SIG-M5 (cell line): ENCODE measurements at regions not wholly inside any gene's neighbourhood (a gene's known extent, or its start where the extent isn't known, plus 50 kb on each side); places are given as distances from the start of the nearest gene placed in this dataset.

Experiments
- DNase-seq: peaks from one replicate; lab custom pipeline; 2025; lab: John Stamatoyannopoulos, UW

- DNase-seq, result no peak
Observed at GRCh38 chr13:80452279-80452678, 111.4 kb upstream of the SPRY2 start.

- DNase-seq, result no peak
Observed at GRCh38 chr13:80451641-80452040, 110.7 kb upstream of the SPRY2 start.

GRCh38 chr13:80450386-80450785, 109.5 kb upstream of the SPRY2 start:
- no peak for DNase-seq

- no peak for DNase-seq
Observed at GRCh38 chr13:80448725-80449124, 107.8 kb upstream of the SPRY2 start.

GRCh38 chr13:80447747-80448146, 106.8 kb upstream of the SPRY2 start:
- DNase-seq, result no peak

GRCh38 chr13:80444240-80445015, 103.5 kb upstream of the SPRY2 start:
- DNase-seq, result peak; percentile 84

- DNase-seq, result no peak
Observed at GRCh38 chr13:80442609-80443008, 101.7 kb upstream of the SPRY2 start.

- DNase-seq, result peak; percentile 33
Observed at GRCh38 chr13:80441968-80442367, 101.0 kb upstream of the SPRY2 start.

GRCh38 chr13:80438521-80438920, 97.6 kb upstream of the SPRY2 start:
- no peak for DNase-seq

GRCh38 chr13:80437231-80437630, 96.3 kb upstream of the SPRY2 start:
- DNase-seq, result no peak

GRCh38 chr13:80436571-80437169, 95.7 kb upstream of the SPRY2 start:
- no peak for DNase-seq

GRCh38 chr13:80430561-80430960, 89.6 kb upstream of the SPRY2 start:
- DNase-seq, result no peak

GRCh38 chr13:80428349-80429096, 87.6 kb upstream of the SPRY2 start:
- no peak for DNase-seq

GRCh38 chr13:80419416-80419815, 78.5 kb upstream of the SPRY2 start:
- no peak for DNase-seq

- DNase-seq, result no peak
Observed at GRCh38 chr13:80413611-80414010, 72.7 kb upstream of the SPRY2 start.

GRCh38 chr13:80408270-80408669, 67.3 kb upstream of the SPRY2 start:
- no peak for DNase-seq

GRCh38 chr13:80400865-80401426, 60.0 kb upstream of the SPRY2 start:
- DNase-seq, result no peak

GRCh38 chr13:80400164-80400864, 59.4 kb upstream of the SPRY2 start:
- no peak for DNase-seq

GRCh38 chr13:80399340-80400163, 58.6 kb upstream of the SPRY2 start:
- peak; percentile 66 for DNase-seq
